Calu3 (cell line): ENCODE measurements at regions not wholly inside any gene's neighbourhood (a gene's known extent, or its start where the extent isn't known, plus 50 kb on each side); places are given as distances from the start of the nearest gene placed in this dataset.
"Not testable (repeated sequence)": the region's sequence is repeated elsewhere in the genome, so short reads cannot be mapped to it uniquely, and the experiment has no call there.

Experiments
- BruUV-seq: library from RNA; stranded (reverse); fragments of 400-500 nt; replicated peaks from 2 replicates; lab custom pipeline; 2021; lab: Mats Ljungman, UMichigan
- CTCF ChIA-PET: fragments of 300-600 bp; sonication (Branson Sonifier 250); formaldehyde crosslinking; loops from one replicate; lab custom pipeline; 2022; ENCODE audit warnings: antibody characterized with exemption; lab: Charles Lee
- DNase-seq: peaks from one replicate; pipeline ENCODE4 v3.0.0; 2022
- H3K27ac Mint-ChIP-seq: one replicate; pipeline ENCODE4 v1.8.0; 2022; ENCODE audit warnings: mixed read lengths; ENCODE audit not compliant: unreplicated experiment
- H3K27me3 Mint-ChIP-seq: one replicate; pipeline ENCODE4 v1.8.0; 2022; ENCODE audit warnings: mixed read lengths; ENCODE audit not compliant: unreplicated experiment
- H3K36me3 Mint-ChIP-seq: one replicate; pipeline ENCODE4 v1.8.0; 2022; ENCODE audit warnings: mild to moderate bottlenecking, moderate library complexity, mixed read lengths; ENCODE audit not compliant: insufficient read depth, unreplicated experiment
- H3K4me1 Mint-ChIP-seq: one replicate; pipeline ENCODE4 v1.8.0; 2022; ENCODE audit warnings: mild to moderate bottlenecking, low read depth, mixed read lengths; ENCODE audit not compliant: unreplicated experiment
- H3K4me3 Mint-ChIP-seq: one replicate; pipeline ENCODE4 v1.8.0; 2022; ENCODE audit warnings: mild to moderate bottlenecking, low read depth, moderate library complexity, mixed read lengths; ENCODE audit not compliant: unreplicated experiment
- H3K9me3 Mint-ChIP-seq: one replicate; pipeline ENCODE4 v1.8.0; 2022; ENCODE audit warnings: low read depth, mixed read lengths; ENCODE audit not compliant: unreplicated experiment
- CTCF ChIP-seq: fragments of 200-600 bp; IDR thresholded peaks from one replicate; pipeline ENCODE4 v1.8.0; 2022; ENCODE audit warnings: antibody characterized with exemption; ENCODE audit not compliant: unreplicated experiment
- intact Hi-C: fragments of 100-400 bp; cut with micrococcal nuclease; formaldehyde crosslinking; loops from one replicate; pipeline ENCODE4 v1.10.0; 2022; ENCODE audit not compliant: unreplicated experiment

- no peak for DNase-seq
- peaks cover 2% of the 10 kb centered on the region for H3K9me3 Mint-ChIP-seq
- peaks cover 4% of the 10 kb centered on the region for H3K4me1 Mint-ChIP-seq
- TF ChIP-seq CTCF = no peak
- no peaks in the 10 kb centered on the region for H3K36me3 Mint-ChIP-seq
- intact Hi-C loops = no loop called here
- no peak overlapping the region for H3K27ac Mint-ChIP-seq
- no peaks in the 10 kb centered on the region for H3K27me3 Mint-ChIP-seq
- H3K4me3 Mint-ChIP-seq = no peak overlapping the region
- CTCF ChIA-PET = no interaction called here
- no TSS peak for BruUV-seq
Observed at GRCh38 chr2:62325398-62325797, 129.5 kb downstream of the B3GNT2 start.

DNA sequence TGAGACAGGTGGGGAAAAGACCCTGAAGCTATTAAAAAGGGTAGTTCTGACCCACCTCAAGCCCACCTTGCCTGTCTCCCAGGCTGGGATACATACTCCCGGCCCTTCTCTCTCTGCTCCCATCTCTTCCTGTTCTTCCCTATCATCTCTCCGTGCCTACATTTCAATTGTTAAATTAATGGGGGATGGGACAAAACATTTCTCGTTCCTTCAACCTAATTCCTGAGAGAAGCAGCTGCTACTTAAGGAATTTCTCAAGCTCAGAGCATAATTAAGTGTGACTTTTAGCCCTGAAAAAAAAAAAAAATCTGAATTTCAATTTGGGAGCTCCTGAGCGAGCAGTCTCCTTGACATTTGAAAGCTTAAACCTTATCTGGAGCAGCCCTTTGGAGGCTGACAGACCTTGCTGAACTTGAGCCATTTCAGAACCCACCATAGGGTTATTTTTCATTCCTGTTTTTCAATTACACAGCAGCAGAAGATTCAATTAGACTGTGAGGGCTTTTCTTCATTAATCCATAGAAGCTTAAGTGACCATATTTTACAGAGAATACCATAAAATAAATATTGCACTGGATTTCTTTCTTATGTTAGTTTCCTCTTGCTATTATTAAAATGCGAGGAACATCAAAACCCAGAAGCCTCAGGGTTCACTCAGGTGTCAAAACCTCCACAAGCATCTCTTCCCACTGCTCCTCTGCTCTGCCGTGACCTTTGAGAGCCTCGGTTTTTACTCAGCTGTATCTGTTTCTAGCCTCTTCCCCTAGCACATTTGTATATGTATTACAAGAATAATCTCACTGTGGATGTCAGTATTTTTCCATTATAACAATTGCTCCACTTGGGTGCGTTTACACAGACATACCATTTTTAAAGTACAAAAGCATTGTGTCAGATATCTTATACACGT, 125.7 kb downstream of the B3GNT2 start:
- H3K4me1 Mint-ChIP-seq = peaks cover 8% of the 10 kb centered on the region
- H3K4me3 Mint-ChIP-seq = no peak overlapping the region
- H3K27ac Mint-ChIP-seq = no peak overlapping the region
- no peak for DNase-seq
- no peak for TF ChIP-seq CTCF
- no peaks in the 10 kb centered on the region for H3K27me3 Mint-ChIP-seq
- peaks cover 2% of the 10 kb centered on the region for H3K9me3 Mint-ChIP-seq
- intact Hi-C loops = no loop called here
- BruUV-seq = no TSS peak
- no peaks in the 10 kb centered on the region for H3K36me3 Mint-ChIP-seq
- CTCF ChIA-PET = no interaction called here

GRCh38 chr2:62320657-62321357, 124.9 kb downstream of the B3GNT2 start:
- intact Hi-C loops = no loop called here
- H3K9me3 Mint-ChIP-seq = peaks cover 2% of the 10 kb centered on the region
- H3K4me1 Mint-ChIP-seq = peaks cover 8% of the 10 kb centered on the region
- H3K27ac Mint-ChIP-seq = no peak overlapping the region
- DNase-seq = no peak
- BruUV-seq = no TSS peak
- no peak overlapping the region for H3K4me3 Mint-ChIP-seq
- TF ChIP-seq CTCF = no peak
- CTCF ChIA-PET = no interaction called here
- no peaks in the 10 kb centered on the region for H3K36me3 Mint-ChIP-seq
- no peaks in the 10 kb centered on the region for H3K27me3 Mint-ChIP-seq

DNA sequence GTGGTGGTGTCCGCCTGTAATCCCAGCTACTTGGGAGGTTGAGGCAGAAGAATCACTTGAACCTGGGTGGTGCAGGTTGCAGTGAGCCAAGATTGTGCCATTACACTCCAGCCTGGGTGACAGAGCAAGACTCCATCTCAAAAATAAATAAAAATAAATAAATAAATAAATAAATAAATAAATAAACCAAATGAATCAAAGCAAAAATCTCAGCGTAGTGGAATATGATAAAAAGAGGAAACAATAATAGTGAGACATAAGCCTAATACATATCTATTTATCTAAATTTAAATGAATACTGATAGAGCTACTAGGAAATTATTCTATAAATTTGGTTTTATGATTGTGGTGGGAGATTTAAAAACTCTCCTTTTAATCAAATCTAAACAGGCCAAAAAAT, 124.2 kb downstream of the B3GNT2 start:
- H3K36me3 Mint-ChIP-seq, BruUV-seq, H3K4me1 Mint-ChIP-seq, H3K27ac Mint-ChIP-seq, H3K4me3 Mint-ChIP-seq, H3K9me3 Mint-ChIP-seq, DNase-seq, intact Hi-C loops, H3K27me3 Mint-ChIP-seq, CTCF ChIA-PET: not testable (repeated sequence)
